Activated CD8-positive, alpha-beta memory T cell treated with anti-CD3 and anti-CD28 coated beads, Interleukin-2, amount 50 U/mL, for 48 hours (primary cell): ENCODE measurements at regions not wholly inside any gene's neighbourhood (a gene's known extent, or its start where the extent isn't known, plus 50 kb on each side); places are given as distances from the start of the nearest gene placed in this dataset.
"Not testable (repeated sequence)": the region's sequence is repeated elsewhere in the genome, so short reads cannot be mapped to it uniquely, and the experiment has no call there.

Source experiments
- DNase-seq: peaks from one replicate; pipeline ENCODE4 v3.0.0-alpha.2; 2020

DNA sequence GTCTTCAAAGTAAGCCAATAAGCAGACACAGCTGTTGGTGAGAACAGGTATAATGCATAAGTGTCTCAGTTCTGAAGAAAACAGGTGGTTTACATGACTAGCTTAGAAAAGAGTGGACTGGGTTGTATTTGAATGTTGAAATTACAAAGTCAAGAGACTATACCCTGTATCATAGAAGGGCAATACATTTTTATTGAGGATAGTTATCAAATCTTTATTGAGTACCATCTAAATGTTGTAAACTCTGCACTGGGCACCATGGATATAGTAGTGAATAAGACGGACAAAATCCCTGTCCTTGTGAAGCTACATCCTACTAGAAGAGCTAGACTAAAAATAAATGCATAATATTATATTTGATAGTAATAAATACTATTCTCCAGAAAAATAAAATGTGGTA is 88.5 kb upstream of the CDC42EP3 start:
- DNase-seq = not testable (repeated sequence)

DNA sequence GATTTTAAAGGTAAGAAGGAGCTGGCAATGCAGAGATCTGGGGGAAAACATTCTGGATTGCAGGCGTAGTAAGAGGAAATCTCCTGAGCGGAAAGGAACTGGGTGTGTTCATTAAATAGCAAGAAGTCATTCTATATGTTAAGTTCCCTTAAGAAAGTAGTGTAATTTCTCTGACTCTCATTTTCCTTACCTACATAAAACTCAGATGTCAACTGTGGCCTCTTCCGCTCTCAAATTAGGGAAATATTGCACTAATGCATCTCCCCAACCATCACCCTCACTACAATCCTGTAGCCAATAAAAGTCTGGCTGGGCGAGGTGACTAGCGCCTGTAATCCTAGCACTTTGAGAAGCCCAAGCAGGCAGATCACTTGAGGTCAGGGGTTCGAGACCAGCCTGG is 89.0 kb upstream of the CDC42EP3 start:
- DNase-seq = no peak

DNA sequence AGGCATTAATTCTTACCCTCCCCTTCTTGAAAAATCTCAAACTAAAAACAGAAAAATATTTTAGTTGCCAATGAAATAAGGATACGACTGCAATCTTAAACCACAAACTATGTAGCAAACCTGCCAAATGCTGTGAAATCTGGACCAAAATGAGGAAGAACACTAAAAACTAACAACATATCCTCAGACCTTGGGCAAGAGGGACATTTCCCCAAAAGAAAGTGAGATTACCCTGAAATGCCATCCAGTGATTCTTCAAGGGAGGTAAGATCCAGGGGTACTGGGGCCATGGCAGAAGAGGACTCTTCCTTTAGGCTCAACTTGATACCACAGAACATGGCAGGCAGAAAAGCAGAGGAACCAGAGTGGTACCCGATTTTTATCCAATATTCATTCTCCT is 90.8 kb upstream of the CDC42EP3 start:
- DNase-seq = not testable (repeated sequence)

DNA sequence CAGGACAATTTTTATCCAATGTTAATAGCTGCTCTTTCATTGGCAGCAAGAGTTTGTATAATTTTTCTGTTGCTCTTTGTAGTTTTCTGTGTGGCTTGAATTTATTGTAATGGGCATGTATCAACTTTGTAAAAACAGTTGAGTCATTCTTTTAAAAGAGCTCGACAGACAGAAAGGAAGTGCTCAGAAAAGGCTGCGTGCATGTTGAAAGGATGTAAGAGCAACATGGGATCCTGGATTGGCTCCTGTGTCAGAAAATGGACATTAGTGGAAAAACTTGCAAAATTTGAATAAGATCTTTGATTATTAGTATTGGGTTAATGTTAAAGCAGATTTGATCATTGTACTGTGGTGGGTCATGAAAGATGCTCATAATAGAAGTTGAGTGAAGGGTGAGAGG is 93.3 kb upstream of the CDC42EP3 start:
- DNase-seq = no peak

DNA sequence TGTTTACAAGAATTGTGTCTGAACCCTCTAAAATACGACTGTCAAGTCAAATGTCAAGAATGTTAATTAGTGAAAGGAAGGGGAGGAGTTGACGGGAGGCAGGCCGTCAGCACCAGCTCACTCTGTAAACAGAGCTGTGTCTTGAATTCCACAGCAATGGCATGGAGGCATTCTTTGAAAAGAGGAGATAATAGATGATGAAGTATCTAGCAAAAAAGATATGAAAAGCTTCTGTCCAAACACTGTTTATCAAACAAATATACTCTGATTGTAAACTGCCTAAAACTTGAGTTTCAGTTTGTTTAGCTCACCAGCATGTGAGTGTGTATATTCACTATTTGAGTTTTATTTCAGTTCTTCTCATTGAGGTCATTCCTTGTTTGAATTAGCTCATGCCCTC is 94.7 kb upstream of the CDC42EP3 start:
- no peak for DNase-seq

DNA sequence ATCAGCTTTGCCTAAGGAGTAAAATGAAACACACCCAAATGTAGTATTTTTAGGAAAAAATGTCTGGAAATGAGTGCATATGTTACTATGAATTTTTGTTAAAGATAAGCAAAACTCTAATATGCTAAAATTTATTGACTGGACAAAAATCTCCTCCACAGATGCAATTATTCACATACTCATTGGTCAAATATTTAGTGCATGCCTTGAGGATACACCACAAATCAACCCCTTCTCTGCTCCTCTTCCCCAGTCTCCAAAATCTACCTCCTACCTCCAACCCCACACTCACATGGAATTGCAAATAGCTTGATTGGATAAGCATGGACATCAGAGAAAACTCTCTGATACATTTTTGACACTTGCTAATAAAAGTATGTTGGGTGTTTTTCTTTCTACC is 95.6 kb upstream of the CDC42EP3 start:
- DNase-seq = no peak

DNA sequence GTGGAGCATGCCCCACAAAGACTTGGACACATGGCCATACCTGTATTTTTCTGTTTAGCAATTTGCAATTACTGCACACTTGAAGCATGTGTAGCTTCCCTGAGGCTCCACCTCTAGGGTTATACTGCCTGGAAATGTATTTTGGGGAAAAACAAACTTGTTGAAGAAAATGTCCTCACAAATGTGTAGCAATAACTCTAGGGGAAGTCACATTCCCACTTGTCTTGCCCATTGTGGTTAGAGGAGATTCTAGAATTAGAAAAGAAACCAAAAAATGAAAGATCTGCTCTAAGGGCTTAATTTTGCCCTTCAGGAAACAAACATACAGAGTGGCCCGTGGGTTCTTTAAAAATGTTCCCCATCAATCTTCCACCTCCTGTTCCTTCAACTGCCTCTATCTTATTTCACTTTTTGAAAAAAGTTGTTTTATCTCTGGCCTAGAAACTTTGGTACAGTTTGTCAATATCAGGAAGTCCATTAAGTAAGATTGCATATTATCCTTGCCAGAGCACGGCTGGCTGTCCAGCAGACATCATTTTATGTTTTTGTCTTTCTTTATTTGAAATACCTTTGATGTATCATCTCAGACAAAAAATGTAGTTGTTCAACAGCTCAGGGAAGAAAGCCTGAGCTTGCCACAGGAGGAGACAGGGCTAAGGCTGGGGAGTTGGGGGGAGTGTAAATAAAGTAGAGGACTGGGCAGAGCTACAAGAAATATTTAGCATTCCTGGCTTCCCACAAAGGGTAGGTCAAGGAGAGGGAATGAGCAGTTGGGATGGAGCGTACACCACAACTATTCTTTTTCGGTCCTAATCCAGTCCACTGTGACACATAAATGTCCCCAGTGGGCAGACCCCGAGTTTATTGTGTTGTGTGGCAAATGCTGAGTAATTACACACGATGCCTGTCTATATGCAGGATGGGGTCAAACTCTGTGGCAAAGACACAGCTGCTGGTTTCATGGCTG is 96.8 kb upstream of the CDC42EP3 start:
- no peak for DNase-seq

DNA sequence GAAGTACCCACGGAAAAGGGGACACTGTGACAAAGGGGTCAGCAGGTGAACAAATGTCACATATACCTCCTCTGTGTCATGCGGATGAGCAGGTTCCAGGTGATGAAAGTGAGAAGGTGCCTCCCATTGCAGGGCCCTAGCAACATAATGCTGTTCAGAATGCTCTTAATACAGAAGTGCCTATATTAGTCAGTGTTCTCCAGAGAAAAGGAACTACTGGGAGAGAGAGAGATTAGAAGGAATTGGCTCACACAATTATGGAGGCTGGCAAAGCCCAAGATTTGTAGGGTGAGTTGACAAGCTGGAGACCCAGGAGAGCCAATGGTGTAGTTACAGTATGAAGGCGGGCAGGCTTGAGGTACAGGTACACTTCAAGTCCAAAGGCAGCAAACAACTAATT is 98.1 kb upstream of the CDC42EP3 start:
- no peak for DNase-seq

DNA sequence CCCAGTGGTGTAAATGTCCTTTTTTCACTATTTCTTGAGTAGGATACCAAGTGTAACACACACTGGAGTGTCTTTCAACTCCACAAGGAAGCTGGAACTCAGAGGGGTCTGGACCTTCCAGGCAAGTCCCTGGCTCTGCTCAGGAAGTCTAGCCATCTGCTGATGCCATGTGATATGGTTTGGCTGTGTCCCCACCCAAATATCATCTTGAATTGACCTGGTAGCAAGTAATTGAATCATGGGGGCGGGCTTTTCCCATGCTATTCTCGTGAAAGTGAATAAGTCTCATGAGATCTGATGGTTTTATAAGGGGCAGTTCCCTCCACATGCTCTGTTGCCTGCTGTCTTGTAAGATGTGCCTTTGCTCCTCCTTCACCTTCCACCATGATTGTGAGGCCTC is 99.4 kb upstream of the CDC42EP3 start:
- no peak for DNase-seq

DNA sequence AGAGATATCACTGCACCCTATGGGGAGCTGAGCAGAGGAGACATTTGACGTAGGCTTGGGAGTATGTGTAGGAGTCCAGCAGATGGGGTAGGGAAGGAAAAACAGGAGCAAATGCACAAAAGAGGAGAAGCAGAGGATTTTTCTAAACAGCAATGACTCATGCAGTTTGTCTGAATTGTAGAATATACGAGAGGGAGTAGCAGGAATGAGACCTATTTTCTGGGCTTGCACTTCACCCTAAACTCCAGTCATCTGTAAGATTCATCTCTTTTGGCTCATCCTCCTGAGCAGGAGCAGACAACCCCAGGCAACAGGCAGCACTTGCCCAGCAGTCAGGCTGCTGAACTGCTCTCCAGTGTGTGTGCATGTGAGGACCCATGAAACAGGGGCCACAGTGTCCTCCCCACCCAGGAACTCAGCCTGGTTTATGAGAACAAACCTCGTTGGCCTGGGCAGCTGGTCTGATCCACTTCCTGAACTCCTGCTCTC is 100.2 kb upstream of the CDC42EP3 start:
- DNase-seq = no peak

DNA sequence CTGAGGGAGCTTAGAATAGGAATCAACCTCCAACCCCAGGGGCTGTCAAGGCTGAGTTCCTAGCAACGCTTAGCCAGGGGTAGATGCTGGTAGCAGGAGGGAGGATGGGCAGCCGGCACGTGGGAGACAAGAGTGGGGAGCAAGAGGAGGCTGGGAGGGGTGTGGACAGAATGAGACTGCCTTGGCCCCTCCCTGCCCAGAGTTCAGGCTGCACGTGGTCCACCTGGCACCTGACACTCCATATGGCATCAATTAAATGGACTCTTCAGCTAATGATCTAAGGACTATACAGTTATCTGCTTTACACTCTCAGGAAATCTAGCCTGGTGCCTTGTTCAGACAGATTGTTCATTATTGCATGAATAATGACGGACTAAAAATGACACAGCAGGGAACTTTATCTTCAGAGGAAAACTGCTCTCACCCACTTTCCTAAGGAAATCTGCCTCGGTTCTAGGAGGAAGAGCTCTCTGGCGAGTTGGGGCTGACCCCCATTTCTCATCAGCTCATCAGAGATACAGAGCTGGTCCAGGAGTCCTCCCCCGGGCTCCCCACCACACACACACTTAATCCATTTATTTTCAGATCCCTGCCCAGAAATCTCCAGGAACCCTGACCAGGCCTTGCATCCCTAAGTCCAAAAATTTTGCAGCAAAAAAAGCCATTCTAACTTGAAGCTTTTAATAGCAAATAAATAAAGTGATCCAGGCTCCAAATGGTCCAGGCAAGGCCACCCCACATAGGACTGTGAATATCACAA is 102.1 kb upstream of the CDC42EP3 start:
- no peak for DNase-seq

DNA sequence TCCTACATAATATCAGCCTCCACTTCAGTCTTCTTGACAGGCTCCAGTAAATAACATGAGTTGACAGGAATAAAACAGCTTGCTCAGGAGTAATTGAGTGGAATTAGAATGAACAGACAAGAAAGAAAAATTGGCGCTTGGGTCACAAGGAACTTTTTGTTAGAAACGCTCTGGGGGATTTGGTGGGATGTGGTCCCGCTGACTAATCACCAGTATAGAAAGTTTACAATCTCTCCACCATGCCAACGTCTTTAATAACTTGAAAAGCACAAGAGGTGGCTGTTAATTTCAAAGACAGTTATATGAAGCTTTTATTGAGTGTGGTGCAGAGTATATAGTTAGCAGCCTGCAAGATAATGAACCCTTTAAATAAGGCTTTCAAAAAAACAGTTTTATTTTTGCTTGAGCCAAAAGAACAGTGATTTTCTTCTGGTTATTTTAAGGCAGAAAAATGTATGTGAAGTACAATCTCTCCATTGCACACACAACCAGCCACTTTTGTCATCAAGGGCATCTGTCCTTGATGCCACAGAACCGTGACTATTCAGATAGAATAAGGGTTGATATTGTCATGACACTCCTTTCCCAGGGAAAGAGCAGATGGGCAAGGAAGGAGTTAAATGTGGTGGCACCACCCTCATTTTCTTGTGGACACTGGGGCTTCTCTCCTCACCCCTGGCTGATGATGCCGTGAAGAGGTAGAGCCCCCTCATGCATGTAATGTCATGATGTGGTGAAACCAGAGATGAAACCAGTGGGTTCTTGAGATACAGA is 102.9 kb upstream of the CDC42EP3 start:
- DNase-seq = not testable (repeated sequence)

DNA sequence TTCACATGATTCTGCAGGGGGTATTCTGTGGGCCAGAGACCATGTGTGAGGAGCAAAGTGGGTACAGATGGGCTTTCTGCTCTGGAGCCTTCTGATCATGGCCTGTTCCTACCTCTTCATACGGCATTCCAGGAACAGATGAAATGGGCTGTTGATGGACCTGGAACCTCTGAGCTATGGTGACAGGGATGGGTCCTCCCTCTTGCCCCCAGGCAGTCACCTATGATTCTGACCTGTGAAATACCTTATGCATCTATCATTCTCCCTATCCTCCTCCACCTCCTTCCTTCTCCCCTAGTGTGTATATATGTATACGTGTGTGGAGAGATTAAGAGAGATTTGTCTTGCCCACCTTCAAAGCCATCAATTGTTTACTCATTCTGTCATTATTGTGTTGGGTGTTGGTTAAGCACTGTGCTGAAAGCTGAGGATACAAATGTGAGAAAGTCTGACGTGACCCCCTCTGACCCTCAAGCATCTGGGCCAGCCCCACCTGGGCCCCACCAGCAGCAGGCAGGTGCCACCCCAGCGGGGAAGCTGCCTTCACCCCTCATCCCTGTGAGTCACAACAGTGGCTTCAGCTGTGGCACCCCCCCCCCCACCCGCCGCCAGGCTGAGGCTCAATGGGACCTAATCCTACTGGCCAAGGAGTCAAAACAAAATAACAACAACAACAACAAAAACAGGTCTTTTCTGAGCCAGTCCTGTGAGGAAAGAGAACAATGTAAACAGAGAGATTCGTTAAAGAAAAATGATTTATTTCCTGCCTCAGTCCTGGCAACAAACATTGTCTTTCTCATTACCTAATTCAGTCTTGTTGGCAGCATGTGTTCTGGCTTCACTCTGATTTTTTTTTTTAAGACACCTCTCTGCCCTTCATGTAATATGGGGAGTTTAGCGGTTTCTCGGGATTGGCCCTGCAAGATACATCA is 103.8 kb upstream of the CDC42EP3 start:
- no peak for DNase-seq

DNA sequence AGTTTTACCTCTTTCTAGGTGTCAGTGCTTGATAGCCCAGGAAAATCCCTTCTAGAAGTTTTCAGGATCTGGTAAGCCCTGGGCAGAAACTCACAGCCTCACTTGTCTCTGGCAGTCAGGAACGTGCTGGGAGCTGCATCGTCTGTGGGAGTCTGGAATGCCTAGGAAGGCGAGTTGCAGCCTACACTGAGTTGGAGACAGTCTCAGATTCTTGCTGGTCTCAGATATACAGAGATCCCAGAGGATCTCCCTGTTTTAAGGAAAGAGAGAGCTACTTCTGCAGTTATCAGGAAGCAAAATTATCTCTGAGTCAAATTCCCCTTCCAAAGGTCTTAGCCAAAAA is 104.4 kb upstream of the CDC42EP3 start:
- DNase-seq = no peak

DNA sequence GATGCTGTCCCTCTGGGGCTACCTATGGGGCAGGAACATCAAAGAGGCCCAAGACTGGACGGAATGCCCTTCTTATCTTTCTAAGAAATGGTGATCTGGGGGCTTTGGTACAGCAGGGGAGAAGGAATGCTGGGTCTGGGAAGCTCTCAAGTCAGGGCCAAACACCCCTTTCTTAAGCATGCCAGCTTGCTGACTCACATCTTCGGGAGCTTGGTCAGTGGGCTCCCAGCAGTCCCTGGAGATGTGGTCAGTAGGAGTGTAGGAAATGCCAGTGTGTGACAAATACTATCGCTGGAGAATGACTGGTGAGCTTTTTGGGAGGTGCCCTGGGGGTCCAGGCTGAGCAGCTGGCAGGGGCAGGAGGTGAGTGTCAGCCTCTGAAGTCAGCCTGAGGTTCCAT is 105.0 kb upstream of the CDC42EP3 start:
- DNase-seq = no peak

DNA sequence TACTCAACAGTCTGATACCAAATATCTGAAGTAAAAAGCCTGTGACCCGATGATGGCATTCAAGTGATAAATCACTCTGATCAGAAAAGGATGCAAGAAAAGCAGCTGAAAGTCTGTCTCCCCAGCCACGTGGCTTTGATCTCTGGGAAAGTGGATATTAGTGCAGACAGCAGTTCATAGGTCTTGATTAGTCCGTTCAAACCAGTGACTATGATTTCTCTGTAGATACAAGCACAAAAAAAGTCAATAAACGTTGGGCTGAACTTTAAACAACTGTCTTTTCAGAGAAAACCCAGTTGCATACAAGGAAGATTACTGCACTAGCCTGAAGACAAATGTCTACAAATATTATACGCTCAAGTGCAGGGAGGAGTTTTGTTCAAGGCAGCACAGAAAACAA is 107.7 kb upstream of the CDC42EP3 start:
- no peak for DNase-seq

DNA sequence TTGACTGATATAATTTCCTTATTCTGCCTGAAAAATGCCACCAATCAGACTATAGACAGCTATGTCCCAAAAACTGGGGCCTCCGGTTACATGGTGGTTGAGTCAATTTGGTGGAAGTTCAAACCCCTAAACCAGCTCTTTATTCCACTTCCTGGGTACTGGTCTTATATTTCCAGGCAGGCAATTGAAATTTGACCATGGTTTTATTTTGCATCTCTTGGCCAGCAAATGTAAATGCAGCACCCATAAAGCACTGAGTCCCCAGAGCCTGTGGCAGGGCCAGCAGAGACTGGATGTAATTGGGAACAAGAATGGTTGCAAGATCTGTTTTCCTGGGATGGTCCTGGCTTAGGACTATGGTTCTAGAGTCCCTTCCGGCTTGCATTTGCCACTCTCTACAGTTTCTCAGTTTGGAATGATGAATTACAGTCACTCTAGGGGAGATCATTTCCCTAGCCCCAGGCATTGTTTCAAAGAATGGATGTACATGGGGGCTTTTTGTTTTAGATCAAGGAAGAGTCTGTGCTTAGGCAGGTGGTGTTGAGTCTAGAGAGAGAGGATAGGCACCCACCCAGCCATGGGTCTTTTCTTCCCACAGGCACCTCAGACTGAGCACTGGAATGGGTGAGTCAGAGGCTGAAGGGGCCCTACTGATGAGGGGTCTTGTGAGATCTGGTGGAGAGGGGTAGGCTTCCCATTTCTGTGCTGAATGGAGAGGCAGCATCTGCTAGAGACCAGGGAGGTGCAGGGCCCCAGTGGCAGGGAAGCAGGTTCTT is 108.4 kb upstream of the CDC42EP3 start:
- no peak for DNase-seq

DNA sequence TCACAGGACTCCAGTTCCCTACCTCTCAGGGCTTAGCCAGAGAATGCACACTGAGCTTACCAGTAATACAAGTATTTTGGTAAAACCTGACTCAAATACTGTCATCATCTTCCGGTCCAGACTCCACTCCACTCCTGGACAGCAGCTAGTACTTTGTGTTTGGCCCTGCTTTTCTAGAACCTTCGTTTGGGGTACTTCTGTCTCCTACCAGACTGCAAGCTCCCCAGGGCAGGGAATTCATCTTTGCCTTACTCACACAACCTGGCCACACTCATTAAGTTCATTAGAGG is 108.9 kb upstream of the CDC42EP3 start:
- DNase-seq = no peak

DNA sequence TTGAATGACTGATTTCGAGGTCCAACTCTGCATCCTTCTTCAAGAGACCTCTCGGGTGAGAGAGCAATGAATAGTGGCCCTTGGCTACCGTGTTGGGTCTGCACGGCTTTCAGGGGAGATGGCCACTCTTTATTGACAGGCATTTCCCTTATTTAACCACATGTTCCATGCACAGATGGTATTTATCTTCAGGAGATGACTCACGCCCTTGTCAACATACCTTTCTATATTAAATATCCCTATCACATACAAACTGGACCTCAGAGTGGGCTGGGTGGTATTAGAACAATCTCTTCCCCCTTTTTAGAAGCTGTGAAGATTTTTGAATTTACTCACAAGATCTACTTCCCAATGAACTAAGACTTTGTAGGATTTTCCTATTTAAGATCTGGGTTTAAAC is 109.6 kb upstream of the CDC42EP3 start:
- DNase-seq = no peak

DNA sequence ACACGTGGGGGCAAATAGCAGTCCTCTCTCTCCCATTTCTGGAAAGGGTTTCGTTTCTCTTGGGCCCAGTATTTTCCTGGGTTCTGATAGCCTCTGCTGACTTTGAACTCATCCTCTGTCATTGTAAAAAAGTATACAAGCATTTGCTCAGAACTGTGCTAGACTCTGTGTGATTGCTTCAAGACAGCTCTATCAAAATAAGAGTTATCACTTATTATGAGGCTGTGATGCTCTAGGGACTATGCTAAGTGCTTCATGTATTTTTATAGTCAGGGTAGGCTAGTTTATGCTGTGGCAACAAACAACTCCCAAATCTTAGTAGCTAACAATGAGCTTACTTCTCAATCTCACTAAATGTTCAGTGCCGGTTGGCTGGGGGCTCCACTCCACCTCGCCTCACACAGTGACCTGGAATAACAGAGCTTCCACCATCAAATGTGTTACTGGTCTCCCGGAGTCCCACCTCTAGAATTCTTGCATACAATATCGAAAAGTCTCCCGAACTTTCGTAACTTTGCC is 110.8 kb upstream of the CDC42EP3 start:
- DNase-seq = no peak

DNA sequence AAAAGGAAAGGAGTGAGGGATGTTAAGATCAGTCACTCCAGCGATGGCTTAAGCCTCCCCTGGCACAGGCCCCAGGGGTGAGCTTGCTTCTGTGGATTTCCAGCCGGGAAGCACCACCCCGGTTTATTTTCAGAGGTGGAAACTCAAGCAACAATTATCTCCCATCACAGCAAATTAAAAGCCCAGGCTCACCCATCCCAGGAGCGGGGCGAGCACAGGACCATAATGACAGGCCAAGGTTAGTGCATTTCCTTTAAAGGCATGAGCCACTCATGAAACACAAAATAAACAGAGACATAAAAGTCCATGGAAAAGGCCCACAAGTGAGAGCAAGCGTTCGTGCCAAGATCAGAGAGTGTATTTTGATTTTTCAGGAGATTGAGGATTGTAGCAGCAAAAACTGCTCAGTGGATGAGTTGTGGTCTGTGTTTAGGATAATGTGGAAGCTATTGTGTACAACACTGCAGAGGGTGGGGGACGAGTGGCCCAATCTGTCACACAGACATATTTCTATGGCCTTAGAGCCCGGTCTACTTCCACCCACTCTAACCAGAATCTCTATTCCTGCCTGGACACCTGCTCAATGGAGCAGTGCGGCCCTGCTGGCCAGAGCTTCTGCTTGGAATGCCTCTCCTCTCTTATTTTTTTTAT is 111.4 kb upstream of the CDC42EP3 start:
- DNase-seq = no peak
